Ovary (tissue), 7 donors: ENCODE measurements at regions not wholly inside any gene's neighbourhood (a gene's known extent, or its start where the extent isn't known, plus 50 kb on each side); places are given as distances from the start of the nearest gene placed in this dataset.

ENCODE experiments used
- DNase-seq, 5 donors: peaks; one replicate each; pipeline ENCODE4 v3.0.0-alpha.2; 2019 to 2020
- H3K27ac ChIP-seq, 2 donors: fragments of 200-600 bp; one replicate each; pipeline versions ENCODE4 v1.5.1 to v1.8.0; 2019 to 2022
- H3K27me3 ChIP-seq: fragments of 200-600 bp; one replicate; pipeline ENCODE4 v1.8.0; 2022
- H3K36me3 ChIP-seq: fragments of 200-600 bp; sonication (generic); one replicate; pipeline ENCODE4 v1.5.1; 2019
- H3K4me1 ChIP-seq: one replicate; pipeline ENCODE4 v1.8.1; 2013; ENCODE audit warnings: mild to moderate bottlenecking, moderate library complexity; ENCODE audit not compliant: insufficient read depth
- H3K4me3 ChIP-seq: fragments of 200-600 bp; sonication (generic); one replicate; pipeline ENCODE4 v1.5.1; 2017
- H3K9me3 ChIP-seq, 2 donors: fragments of 200-600 bp in 1 of 2; sonication (generic) in 1 of 2; one replicate each; pipeline versions ENCODE4 v1.5.1 to v1.8.1; 2013 to 2019; ENCODE audit warnings: mild to moderate bottlenecking in 1 of 2, moderate library complexity in 1 of 2
- EP300 ChIP-seq: sonication (generic); formaldehyde crosslinking; IDR thresholded peaks from one replicate; pipeline ENCODE4 v1.6.1; 2017; ENCODE audit warnings: antibody characterized with exemption
- POLR2A ChIP-seq: fragments of 450-650 bp; IDR thresholded peaks from one replicate; pipeline ENCODE4 v1.6.1; 2017; ENCODE audit warnings: antibody characterized with exemption, mild to moderate bottlenecking, moderate library complexity
- WGBS, 3 donors: extraction: QIAGEN DNeasy Blood & Tissue Kit in 1 of 3; methylation state at CpG; one replicate each; pipeline versions ENCODE4 v1.1.5 to v1.1.7; 2013 to 2017; 5-methylcytosine and 5-hydroxymethylcytosine counted together
- intact Hi-C, 4 donors: fragments of 100-400 bp; cut with DNase I; formaldehyde crosslinking; loops; one replicate each; pipeline versions ENCODE4 v1.11.0 to v1.15.1; 2022 to 2023
- TF ChIP-seq, protein P1 (sequence below), 3 donors: fragments of 450-650 bp in 2 of 3; fragments of 200-600 bp in 1 of 3; IDR thresholded peaks; one replicate each; pipeline versions ENCODE4 v1.5.1 to v1.8.0; 2016 to 2022; ENCODE audit warnings: antibody characterized with exemption in 3 of 3, mild to moderate bottlenecking in 1 of 3
- donor health status: DM: no; HTN: no; CAD: no; lungs with moderate emphysema.
- donor health status: DM: no; HTN: no; CAD: no.
- donor health status: Bipolar disorder and iron deficiency.
- donor health status: DM: no; HTN: no; CAD: no.
- donor health status: DM: yes; HTN: yes; CAD: no.

DNA sequence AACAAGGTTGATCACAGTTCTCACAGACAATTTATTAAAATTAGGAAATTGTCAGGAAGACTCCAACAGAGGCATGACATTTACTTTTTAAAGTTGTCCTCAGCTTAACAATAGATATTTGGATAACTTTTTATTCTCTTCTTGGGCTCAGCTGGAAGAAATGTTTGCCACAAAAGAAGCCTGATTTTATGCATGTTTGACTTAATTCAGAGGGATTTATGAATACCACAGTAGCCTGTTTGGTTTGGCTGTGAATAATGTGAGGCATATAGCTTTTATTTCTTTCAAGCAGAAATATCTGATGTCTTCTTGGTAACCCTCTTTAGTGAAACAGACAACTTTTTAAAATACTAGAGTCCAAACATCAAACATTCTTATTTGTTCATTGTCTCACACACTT, 1464.5 kb upstream of the SLC10A2 start:
- H3K4me1 ChIP-seq = no peaks in the 10 kb centered on the region
- TF ChIP-seq, protein P1, sequence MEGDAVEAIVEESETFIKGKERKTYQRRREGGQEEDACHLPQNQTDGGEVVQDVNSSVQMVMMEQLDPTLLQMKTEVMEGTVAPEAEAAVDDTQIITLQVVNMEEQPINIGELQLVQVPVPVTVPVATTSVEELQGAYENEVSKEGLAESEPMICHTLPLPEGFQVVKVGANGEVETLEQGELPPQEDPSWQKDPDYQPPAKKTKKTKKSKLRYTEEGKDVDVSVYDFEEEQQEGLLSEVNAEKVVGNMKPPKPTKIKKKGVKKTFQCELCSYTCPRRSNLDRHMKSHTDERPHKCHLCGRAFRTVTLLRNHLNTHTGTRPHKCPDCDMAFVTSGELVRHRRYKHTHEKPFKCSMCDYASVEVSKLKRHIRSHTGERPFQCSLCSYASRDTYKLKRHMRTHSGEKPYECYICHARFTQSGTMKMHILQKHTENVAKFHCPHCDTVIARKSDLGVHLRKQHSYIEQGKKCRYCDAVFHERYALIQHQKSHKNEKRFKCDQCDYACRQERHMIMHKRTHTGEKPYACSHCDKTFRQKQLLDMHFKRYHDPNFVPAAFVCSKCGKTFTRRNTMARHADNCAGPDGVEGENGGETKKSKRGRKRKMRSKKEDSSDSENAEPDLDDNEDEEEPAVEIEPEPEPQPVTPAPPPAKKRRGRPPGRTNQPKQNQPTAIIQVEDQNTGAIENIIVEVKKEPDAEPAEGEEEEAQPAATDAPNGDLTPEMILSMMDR (IDR thresholded peaks at IDR 0.05) = no peak
- intact Hi-C loops = no loop called here
- no peak overlapping the region for H3K27ac ChIP-seq
- no peak overlapping the region for H3K4me3 ChIP-seq
- no peaks in the 10 kb centered on the region for H3K36me3 ChIP-seq
- no peak for DNase-seq
- H3K27me3 ChIP-seq = no peaks in the 10 kb centered on the region
- no peaks in the 10 kb centered on the region for H3K9me3 ChIP-seq

DNA sequence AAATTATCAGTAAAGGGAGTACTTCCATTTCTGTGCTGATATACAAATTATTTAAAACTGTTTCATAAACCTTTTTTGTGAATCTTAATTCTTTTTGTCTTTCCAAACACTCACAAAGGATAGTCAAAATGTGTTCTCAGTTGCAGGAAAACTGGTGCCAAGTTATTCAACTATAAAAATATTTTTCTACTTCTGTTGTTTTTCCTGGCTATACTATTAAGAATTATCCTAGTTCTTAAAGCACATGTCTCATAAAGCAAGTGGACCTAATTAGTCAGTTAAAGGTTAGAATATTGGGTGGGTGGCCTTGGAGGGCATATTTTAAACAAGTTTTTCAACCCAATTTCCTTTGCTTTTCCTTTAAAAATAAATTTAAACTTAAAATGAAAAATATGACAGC, 1460.3 kb upstream of the SLC10A2 start:
- no peak overlapping the region for H3K4me3 ChIP-seq
- H3K9me3 ChIP-seq = no peaks in the 10 kb centered on the region
- no peaks in the 10 kb centered on the region for H3K36me3 ChIP-seq
- no peak for TF ChIP-seq EP300
- TF ChIP-seq, protein P1 (IDR thresholded peaks at IDR 0.05) = no peak
- no peak for TF ChIP-seq POLR2A
- DNase-seq = no peak
- no peaks in the 10 kb centered on the region for H3K4me1 ChIP-seq
- H3K27me3 ChIP-seq = no peaks in the 10 kb centered on the region
- H3K27ac ChIP-seq = no peak overlapping the region
- intact Hi-C loops = no loop called here

DNA sequence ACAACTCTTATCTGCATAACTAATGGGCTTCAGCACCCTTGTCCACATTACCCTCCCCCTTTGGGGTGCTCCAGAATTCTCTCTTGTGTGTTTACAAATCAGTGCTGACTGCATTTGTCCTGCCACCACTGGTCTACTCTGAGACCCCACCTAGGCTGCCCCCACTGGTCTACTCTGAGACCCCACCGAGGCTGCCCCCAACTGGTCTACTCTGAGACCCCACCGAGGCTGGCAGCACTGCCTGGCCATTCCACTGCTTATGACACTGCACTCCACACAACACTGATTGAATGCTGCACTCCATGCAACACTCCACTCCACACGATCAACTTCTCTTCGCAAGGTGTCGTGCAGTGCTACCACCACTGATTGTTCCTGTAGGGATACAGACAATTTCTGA, 1459.2 kb upstream of the SLC10A2 start:
- intact Hi-C loops = no loop called here
- Histone ChIP-seq H3K36me3 (no peaks in the 10 kb centered on the region), H3K27ac (no peak overlapping the region), H3K4me1 (no peaks in the 10 kb centered on the region), H3K4me3 (no peak overlapping the region), H3K27me3 (no peaks in the 10 kb centered on the region), H3K9me3 (no peaks in the 10 kb centered on the region)
- TF ChIP-seq, protein P1 (IDR thresholded peaks at IDR 0.05) = no peak
- TF ChIP-seq EP300 (no peak), POLR2A (no peak)
- DNase-seq = no peak
- WGBS, 3 donors = 90 to 95% (median 91%) methylated on average over 5 of the region's 5 CpGs

DNA sequence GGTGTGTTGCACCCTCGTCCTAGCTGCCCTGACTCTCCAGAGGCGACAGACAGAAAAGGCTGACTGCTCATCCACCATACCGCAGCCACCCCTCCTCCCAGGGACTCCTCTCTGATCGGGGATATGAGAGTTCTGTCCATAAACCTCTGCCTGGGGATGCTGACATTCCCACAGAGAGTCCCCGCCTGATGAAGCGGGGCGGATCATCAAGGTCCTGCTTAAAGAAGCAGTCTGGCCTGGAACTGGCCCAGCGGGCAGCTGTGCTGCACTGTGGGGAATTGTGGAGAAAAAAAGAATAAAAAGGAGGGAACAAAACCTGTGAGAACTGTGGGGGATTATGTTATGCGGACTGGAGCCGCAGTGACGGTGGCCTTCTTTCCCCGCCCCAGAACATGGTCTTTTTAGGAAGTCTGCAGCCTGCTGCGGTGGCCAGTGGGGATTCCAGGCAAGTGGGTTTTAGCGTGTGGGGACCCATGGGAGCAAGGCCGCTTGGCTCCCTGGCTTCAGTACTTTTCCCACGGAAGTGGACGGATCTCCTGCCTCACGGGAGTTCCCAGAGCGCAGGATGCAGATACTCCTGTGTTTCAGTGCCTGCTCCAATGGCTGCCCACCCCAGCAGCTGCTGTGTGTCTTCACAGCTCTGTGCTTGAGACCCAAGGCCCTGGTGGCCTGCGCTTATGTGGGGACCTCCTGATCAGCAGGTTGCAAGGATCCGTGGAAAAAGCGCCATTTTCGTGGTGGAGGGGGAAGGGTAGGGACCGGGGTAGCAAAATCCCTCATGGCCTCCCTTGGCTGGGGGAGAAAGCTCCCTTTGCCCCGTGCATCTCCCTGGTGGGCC, 1456.2 kb upstream of the SLC10A2 start:
- no peak for TF ChIP-seq EP300
- TF ChIP-seq, protein P1 (IDR thresholded peaks at IDR 0.05) = no peak
- no peak for TF ChIP-seq POLR2A
- H3K27ac ChIP-seq = no peak overlapping the region
- no peaks in the 10 kb centered on the region for H3K27me3 ChIP-seq
- WGBS, 3 donors = 90 to 94% (median 94%) methylated on average over 25 of the region's 25 CpGs
- no peaks in the 10 kb centered on the region for H3K36me3 ChIP-seq
- no peak overlapping the region for H3K4me3 ChIP-seq
- H3K9me3 ChIP-seq = no peaks in the 10 kb centered on the region
- intact Hi-C loops = no loop called here
- H3K4me1 ChIP-seq = no peaks in the 10 kb centered on the region
- DNase-seq = no peak
